ENCODE measurements at regions not wholly inside any gene's neighbourhood (a gene's known extent, or its start where the extent isn't known, plus 50 kb on each side); places are given as distances from the start of the nearest gene placed in this dataset.

GRCh38 chr2:173854141-173854540 is 111.0 kb downstream of the SP3 start:
- Histone ChIP-seq H3K27ac (replicated peaks) (no peak overlapping the region), H3K27me3 (ENCODE audit: insufficient read depth, poor library complexity, severe bottlenecking) (no peaks in the 10 kb centered on the region), H3K4me3 (replicated peaks; ENCODE audit: insufficient read depth, low read length) (no peak overlapping the region)
- TF ChIP-seq GABPA (IDR thresholded peaks at IDR 0.05; ENCODE audit: low read depth) = no peak
- no peak for DNase-seq (ENCODE audit: low read depth in 1 of 2, low spot score in 1 of 2)

GRCh38 chr2:173854840-173855239 is 110.3 kb downstream of the SP3 start:
- no peaks in the 10 kb centered on the region for H3K27me3 ChIP-seq (ENCODE audit: insufficient read depth, poor library complexity, severe bottlenecking)
- TF ChIP-seq GABPA (IDR thresholded peaks at IDR 0.05; ENCODE audit: low read depth) (no peak), REST (IDR thresholded peaks at IDR 0.05; ENCODE audit: insufficient replicate concordance, low read depth) (no peak), CTCF (IDR thresholded peaks at IDR 0.05; ENCODE audit: insufficient read depth, low read length) (no peak), POLR2AphosphoS5 (IDR thresholded peaks at IDR 0.05; ENCODE audit: low read depth) (no peak), SPI1 (IDR thresholded peaks at IDR 0.05; ENCODE audit: borderline replicate concordance, low read depth) (no peak)
- no peak overlapping the region for H3K27ac ChIP-seq (replicated peaks)
- H3K4me3 ChIP-seq (replicated peaks; ENCODE audit: insufficient read depth, low read length) = no peak overlapping the region
- no peak for DNase-seq (ENCODE audit: low read depth in 1 of 2, low spot score in 1 of 2)

- Histone ChIP-seq H3K4me3 (replicated peaks; ENCODE audit: insufficient read depth, low read length) (no peak overlapping the region), H3K27me3 (ENCODE audit: insufficient read depth, poor library complexity, severe bottlenecking) (no peaks in the 10 kb centered on the region), H3K27ac (replicated peaks) (no peak overlapping the region)
- TF ChIP-seq GABPA (IDR thresholded peaks at IDR 0.05; ENCODE audit: low read depth) (no peak), POLR2AphosphoS5 (IDR thresholded peaks at IDR 0.05; ENCODE audit: low read depth) (no peak), SPI1 (IDR thresholded peaks at IDR 0.05; ENCODE audit: borderline replicate concordance, low read depth) (no peak), REST (IDR thresholded peaks at IDR 0.05; ENCODE audit: insufficient replicate concordance, low read depth) (no peak), CTCF (IDR thresholded peaks at IDR 0.05; ENCODE audit: insufficient read depth, low read length) (no peak)
- DNase-seq (ENCODE audit: low read depth in 1 of 2, low spot score in 1 of 2) = no peak
These were observed 109.5 kb downstream of the SP3 start for GRCh38 chr2:173855661-173856060.
